ENCODE measurements at regions not wholly inside any gene's neighbourhood (a gene's known extent, or its start where the extent isn't known, plus 50 kb on each side); places are given as distances from the start of the nearest gene placed in this dataset.
"Not testable (repeated sequence)": the region's sequence is repeated elsewhere in the genome, so short reads cannot be mapped to it uniquely, and the experiment has no call there.

DNA sequence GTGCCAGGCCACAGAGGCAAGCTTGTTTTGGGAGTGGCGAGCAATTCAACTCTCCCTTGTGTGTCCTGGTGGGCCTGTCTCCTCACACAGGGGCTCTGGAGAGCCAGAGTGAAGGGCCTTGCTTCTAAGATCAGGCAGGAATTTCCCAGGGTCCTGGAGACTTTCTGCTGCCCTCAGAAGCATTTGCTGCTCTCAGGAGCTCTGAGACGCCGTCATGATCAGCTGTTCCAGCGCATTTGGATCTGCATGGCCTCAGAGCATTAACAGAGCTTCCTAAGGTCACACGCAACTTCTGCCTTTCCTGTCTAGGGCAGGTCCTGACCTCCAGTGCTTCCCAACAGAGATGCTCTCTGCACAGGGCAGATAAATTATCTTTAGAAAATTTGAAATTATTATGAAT lies 52.2 kb upstream of the C10orf90 start:
- DNase-seq (ENCODE audit: low read depth in 4 of 4, low spot score in 1 of 4): no peak

DNA sequence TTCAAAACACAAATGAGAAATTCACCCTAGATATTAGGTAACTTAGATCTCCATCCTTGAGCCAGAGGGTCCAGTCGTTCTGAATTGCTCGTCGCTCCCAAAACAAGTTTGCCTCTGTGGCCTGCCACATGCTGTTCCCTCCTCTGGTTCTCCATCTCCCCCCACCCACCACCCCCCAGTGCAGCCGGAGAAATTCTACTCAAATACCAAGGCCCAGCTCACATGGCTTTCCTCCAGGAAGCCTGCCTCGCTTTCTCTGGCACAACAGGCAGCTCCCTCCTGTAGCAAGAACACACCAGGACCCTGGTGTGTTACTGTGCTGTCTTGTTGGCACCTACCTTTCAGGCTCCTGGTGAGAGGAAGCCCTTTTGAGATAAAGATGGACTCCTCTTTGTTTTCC lies 52.7 kb upstream of the C10orf90 start:
- DNase-seq (ENCODE audit: low read depth in 4 of 4, low spot score in 1 of 4): no peak

DNA sequence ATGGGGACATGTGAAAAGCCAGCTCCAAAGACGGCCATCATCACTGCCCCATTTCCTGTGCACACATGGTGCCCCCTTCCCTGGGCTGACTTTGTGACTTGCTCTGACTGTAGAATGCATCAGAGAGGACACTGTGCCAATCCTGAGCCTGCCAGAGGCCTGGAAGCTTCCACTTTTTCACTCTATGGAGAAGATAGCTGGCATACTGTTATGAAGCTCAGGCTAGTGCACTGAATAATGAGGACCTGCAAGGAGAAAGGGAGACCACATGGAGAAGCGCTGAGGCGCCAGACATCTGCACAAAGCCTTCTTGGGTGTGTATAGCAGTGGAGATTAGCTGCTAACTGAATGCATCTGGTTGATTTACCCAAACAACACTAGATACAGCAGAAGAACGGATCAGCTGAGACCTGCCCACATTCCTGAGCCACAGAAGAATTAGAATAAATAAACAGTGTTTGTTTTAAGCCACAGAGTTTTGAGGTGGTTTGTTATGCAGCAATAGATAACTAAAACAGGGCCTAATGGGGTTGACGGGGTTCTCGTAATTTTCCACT lies 58.9 kb upstream of the C10orf90 start:
- DNase-seq (ENCODE audit: low read depth in 4 of 4, low spot score in 1 of 4): no peak

DNA sequence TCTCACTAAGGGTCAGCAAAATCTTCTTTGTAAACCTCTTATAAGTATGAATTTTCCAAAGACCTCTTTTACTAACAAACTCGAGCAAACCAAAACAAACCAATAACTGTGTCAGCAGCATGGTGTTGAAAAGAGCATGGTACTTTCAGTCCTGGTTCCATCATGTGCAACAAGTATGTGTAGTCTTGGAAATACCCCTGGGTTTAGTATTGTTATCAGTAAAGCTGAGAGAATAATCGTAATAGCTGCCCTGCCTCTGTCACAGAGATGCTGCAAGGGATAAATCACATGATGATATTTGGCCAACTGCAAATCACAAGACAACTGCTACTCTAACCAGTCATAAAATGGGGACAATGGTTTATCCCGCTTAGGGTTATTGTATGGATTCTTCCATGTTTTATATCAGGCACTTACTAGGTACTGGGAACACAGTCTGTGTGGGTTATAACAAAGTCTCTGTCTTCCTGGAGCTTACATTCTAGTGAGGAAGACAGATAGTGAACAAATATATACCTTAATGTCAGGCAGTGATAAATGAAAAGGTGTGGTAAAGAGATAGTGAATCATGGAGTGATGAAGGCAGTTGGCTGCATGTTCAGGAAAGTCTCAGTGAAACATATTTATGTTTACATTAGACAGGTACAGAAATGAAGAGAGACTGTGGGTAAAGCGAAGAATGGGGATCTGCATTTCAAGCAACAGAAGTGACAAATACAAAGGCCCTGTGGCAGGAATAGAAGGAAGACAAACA lies 60.5 kb upstream of the C10orf90 start:
- DNase-seq (ENCODE audit: low read depth in 4 of 4, low spot score in 1 of 4): no peak

DNA sequence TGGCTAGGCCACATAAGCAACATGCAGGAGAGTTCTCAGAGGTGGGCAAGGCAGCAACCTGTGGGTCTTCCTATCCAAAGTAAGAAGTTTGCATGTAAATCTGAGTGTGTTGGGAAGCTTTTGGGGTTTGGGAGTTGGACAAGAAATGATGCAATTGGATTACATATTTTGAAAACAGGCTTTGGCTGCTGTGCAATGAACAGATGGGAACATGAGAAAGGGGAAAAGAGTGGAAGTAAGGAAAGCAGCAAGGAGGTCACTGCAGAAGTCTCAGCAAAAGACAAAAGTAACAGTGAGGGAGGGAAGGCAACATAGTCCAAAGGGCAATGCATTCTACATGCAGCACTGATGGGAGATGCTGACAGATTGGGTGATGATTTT lies 61.1 kb upstream of the C10orf90 start:
- DNase-seq (ENCODE audit: low read depth in 4 of 4, low spot score in 1 of 4): no peak

DNA sequence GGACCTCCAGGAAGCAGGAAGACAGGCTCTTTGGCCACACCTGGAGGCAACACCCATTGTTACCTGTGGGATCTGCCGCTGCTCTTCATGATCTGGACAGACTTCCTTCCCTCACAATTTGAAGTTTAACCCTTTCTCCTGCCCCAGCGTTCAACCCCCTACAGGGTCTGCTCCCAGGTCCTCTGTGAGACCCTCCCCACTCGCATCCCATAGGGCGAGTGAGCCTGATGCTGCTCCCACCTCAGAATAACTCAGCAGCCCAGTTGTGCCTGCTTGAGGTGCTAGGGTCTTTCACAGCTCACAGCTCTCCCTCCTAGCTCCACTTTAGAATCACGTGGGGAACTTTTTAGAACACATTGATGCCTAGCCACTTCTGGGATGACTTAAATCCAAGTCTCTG lies 61.8 kb upstream of the C10orf90 start:
- no peak for DNase-seq (ENCODE audit: low read depth in 4 of 4, low spot score in 1 of 4)

DNA sequence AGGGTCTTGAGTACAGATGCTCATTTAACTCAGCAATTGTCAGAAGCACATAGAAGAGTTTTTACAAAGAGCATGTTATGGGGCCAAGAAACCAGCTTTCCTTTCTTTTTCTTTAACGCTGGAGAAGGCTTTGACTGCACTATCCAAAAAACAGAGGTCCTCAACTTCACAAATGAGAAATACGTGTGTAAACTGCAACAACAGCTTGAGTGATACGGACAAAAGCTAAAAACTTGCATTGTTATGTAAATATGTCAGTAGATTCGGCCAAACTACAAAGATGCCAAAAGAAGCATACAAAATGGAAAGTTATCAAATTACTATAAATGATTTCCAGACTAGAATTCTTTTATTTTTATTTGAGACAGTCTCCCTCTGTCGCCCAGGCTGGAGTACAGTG lies 62.4 kb upstream of the C10orf90 start:
- DNase-seq (ENCODE audit: low read depth in 4 of 4, low spot score in 1 of 4): no peak

DNA sequence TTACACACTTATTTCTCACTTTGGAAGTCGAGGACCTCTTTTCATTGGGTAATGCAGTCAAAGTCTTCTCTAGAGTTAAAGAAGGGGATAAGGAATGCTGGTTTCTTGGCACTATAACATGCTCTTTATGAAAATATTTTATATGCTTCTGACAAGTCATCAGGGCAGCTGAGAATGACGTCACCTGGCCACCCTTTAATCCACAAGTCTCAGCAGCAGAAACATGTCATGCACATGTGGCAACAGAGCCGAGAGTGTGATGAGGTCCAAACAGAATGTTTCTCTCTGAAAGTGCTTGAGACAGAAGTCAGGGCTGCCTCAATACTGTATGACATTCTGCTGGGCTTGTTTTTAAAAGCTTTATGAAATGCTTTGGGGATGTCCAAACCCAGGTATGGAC lies 63.5 kb upstream of the C10orf90 start:
- no peak for DNase-seq (ENCODE audit: low read depth in 4 of 4, low spot score in 1 of 4)

DNA sequence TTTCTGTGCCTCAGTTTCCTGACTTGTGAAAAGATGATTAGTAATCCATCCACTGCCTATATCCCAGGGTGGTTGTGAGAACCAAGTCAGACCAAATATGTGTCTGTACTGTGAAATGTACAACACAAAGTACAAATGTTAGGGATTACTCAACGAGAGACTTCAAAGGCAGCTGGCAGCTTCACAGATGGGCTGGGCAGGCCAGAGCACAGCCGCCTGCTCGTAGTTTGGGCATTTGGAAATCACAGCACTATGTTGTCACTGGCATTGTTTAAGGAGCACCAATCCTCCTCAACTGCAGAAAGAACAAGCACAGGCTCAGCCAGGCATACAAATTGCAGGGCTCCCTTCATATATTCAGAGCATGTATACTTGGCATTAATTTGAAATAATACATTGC lies 64.5 kb upstream of the C10orf90 start:
- DNase-seq (ENCODE audit: low read depth in 4 of 4, low spot score in 1 of 4): no peak

DNA sequence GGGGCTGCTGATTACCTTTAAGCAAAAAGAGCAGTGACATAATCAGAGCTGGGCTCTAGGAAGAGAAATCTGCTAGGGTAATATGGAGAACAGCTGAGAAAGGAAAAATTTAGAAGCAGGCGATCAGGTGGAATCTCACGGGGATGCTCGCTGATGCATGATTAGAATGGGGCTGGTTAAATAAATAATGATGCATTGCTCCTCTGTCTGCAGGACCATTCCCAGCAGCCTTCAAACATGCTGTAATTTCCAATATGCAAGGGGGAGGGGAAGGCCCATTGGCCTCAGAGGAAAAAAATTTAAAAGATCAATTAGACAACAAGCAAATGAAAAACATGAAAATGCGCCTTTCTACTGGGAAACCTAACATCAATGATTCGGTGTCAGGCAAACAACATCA lies 65.6 kb upstream of the C10orf90 start:
- no peak for DNase-seq (ENCODE audit: low read depth in 4 of 4, low spot score in 1 of 4)

DNA sequence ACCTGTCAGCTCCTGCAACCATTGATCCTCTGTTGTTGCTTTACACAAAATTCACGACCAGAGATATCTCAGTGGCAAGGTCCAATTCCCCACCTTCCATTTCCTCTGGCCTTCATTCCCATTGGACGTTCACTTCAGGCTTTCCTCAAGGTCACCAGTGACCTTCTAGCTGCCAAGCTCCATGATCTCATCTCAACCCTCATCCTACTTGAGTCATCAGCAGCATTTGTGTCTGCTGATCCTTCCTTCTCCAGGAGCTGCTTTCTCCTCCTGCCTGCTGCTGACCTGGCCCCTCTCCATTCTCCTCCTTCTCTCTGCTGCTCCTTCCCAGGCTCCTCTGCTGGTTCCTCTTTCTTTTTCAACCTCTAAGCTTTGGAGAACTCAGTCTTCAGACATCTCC lies 66.2 kb upstream of the C10orf90 start:
- no peak for DNase-seq (ENCODE audit: low read depth in 4 of 4, low spot score in 1 of 4)

DNA sequence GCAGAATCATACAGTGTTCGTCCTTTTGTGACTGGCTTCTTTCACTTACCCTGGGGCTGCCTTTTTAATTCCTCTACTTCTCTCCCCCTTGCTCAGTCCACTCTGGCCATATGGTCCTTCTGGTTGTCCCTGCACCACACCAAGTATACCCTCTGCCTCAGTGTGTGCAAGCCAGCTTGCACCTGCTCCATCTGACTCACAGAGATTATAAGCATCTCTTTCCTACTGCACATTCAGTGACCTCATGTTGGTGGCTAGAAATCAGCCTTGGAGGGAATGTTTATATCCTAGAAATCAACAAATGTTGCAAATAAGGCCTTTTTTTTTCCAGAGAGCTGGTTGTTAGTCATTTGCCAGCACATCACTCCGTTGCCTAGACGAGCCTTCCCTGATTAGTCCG lies 67.5 kb upstream of the C10orf90 start:
- no peak for DNase-seq (ENCODE audit: low read depth in 4 of 4, low spot score in 1 of 4)

DNA sequence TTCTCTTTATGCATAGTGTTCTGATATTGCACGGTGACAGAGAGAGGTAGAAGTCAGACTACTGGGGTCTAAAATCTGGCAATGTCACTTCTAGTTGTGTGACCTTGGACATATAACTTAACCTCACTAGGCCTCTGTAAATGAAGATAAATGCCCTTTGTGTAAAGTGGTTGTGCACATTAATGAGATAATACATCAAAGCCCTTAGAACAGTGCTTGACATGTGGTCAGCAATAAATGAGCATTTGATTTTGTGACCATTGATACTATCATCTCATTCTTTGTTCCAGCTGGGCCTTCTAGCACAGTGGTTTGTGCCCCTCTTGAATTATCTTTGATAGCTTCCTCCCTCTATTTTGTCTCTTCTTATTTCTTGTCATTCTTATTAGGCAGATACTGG lies 74.1 kb upstream of the C10orf90 start:
- no peak for DNase-seq (ENCODE audit: low read depth in 4 of 4, low spot score in 1 of 4)

DNA sequence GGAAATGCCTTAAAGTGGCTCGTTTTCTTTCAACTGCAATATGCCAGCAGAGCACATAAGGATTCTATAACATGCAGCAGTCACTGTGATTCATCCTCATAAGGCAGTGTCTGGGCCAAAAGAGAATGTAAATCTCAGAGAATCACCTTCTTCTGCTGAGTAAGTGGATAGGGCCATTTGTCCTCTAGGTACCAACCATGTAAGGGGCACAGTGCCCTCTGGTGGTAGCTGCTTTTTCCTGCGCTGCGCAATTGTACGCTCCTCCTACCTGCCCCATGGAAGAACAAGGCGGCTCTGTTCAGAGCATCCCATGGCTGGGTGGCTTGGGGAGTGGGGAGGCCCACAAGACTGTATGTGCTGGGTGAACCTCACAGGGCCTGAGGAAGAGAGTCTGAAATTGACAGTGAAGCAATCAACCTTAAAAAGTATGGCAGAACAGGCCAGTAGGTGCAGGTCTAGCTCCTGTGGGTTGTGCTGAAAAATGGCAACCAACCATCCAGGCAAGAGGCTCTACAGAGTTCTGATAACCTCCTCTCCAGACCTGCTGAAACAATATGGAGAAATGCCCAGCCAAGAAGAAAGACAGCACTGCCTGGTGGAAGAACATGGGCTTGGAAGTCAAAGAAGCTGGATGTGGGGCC lies 78.6 kb upstream of the C10orf90 start:
- DNase-seq (ENCODE audit: low read depth in 4 of 4, low spot score in 1 of 4): peak in 3 of 4 experiments; percentile 5 to 45 (median 34)

DNA sequence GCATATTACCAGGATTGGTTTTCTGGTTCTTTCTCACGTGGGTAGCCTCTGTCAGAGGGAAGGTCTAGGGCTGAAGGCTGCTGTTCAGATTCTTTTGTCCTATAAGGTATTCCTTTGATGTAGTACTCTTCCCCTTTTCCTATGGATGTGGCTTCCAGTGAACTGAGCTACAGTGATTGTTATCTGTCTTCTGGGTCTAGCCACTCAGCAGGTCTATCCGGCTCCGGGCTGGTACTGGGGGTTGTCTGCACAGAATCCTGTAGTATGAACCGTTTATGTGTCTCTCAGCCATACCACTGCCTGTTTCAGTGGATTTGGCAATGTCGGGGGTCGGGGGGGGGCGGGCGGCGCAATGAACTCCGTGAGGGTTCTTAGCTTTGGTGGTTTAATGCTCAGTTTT lies 84.5 kb upstream of the C10orf90 start:
- no peak for DNase-seq (ENCODE audit: low read depth in 4 of 4, low spot score in 1 of 4)

DNA sequence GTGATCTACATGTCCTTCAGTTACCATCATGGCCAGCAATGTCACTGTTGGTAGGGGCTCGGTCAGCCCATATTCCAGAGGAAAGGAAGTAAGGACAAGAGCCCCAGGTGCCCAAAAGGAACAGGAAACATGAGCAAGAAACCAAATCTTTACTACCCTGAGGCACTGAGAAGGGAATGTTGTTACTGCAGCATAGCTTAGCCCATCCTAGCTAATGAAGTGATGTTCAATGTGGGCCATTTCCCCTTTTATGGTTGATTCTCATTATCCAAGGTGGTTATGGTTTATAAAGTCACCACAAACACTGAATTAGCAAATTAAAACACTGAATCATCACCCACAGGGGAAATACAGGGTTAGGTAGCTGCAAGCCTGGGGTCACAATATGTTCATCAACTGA lies 88.4 kb upstream of the C10orf90 start:
- DNase-seq (ENCODE audit: low read depth in 4 of 4, low spot score in 1 of 4): no peak

DNA sequence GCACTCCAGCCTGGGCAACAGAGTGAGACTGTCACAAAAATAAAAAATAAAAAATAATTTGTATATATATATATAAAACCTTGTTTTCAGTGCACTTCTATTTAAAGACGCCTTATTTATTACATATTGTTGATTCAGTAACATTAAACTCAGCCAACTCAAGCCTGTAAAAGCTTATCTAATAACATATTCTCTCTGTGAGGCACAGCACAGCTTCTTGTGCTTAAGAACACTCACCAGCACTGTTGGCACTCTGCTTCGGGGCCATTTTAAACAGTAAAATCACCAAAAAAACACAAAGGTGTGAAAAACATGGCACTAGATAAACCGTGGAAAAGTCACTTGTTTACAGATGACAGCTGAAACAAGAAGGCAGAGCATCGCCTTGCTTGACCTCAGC lies 89.0 kb upstream of the C10orf90 start:
- no peak for DNase-seq (ENCODE audit: low read depth in 4 of 4, low spot score in 1 of 4)

DNA sequence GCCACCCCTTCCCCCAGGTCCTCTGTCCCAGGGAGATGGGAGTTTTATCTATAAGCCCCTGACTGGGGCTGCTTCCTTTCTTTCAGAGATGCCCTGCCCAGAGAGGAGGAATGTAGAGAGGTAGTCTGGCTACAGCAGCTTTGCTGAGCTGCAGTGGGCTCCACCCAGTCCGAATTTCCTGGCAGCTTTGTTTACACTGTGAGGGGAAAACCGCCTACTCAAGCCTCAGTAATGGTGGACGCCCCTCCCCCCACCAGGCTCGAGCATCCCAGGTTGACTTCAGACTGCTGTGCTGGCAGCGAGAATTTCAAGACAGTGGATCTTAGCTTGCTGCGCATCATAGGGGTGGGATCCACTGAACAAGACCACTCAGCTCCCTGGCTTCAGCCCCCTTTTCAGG lies 96.2 kb upstream of the C10orf90 start:
- DNase-seq (ENCODE audit: low read depth in 4 of 4, low spot score in 1 of 4): not testable (repeated sequence)

DNA sequence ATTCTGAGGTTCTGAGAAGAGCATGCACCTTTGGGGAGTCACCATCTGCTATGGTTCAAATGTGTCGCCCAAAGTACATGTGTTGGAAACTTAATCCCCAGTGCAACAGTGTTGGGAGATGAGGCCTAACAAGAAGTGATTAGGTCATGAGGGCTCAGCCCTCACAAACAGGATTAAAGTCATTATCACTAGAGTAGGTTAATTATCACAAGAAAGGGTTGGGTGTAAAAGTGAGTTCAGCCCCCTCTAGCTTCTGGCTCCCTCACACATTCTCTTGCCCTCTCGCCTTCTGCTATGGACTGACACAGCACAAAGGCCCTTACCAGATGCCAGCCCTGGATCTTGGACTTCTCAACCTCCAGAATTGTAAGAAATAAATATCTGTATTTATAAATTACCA lies 100.3 kb upstream of the C10orf90 start:
- no peak for DNase-seq (ENCODE audit: low read depth in 4 of 4, low spot score in 1 of 4)

DNA sequence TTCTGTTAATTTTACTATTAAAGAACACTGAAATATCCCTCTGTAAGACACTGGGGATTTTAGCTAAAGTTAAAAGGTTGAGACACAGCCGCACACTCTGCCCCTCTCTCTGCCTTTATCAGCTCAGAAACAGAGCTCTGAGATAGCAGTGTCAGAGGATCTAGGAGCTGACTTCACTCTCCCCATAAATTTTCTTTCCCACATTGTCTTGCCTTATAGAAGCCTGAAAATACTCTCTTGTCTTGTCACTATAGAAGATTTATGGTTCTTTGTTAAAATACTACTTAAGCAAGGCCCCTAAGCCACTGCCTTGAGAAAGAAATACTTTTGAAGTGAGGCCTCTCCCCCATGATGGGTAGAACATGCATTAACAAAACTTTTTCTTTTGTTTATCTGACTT lies 105.7 kb upstream of the C10orf90 start:
- no peak for DNase-seq (ENCODE audit: low read depth in 4 of 4, low spot score in 1 of 4)

DNA sequence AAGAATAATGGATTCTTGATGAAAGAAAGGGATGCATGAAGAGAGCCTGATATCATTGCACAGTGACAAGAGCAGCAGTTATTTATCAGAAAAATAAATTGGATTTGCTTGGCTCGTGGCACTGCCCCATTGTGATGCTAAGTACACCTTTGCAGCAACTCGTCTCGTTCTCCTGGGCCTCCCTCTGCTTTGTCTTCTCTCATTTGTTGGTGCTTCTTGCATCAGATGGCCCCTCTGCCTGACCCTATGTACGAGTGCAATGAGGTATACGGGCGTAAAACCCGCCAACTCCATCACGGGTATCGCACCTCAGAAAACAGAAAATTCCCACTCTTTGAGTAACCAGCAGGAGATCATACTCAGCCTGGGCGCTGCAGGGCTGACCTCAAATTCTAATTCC lies 107.2 kb upstream of the C10orf90 start:
- no peak for DNase-seq (ENCODE audit: low read depth in 4 of 4, low spot score in 1 of 4)

DNA sequence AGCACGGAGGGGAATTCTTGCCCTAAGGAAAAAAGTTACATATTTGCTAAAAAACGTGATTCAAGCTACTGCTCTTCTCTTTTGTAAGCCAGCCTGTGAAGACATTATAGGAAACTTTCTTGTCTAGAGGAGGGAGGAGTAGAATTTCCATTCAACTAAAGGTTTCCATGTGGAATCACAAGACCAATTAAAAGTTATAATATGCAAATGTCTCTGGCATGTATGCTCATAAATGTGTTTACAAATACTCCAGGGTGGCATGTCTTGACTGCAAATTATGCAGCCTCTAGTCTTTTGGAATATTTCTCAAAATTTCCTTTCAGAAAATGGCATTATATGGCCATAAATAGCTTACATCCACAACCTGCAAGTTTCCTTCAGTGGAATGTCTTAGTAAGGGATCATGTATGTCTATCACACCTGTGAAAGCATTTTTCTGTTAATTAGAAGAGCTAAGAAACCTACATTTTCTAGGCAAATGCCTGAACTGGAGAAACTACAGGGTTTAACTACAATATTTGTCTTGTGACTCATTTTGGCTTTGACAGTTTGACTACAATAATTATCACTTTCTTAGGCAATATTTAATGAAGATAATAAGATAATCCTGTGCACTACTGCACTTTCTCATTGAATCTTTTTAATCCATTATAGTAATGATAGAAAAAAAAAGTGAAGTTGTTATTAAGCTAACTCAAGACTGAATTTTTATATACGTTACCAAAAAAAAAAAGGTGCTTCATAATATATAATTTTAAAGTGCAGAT lies 111.1 kb upstream of the C10orf90 start:
- DNase-seq (ENCODE audit: low read depth in 4 of 4, low spot score in 1 of 4): no peak

All from stimulated activated CD4-positive, alpha-beta T cell treated with anti-CD3 and anti-CD28 coated beads, Interleukin-1b, Interleukin-23, amount 100 ng/mL, for 24 hours (primary cell).